Naive thymus-derived CD8-positive, alpha-beta T cell (primary cell): ENCODE measurements at regions not wholly inside any gene's neighbourhood (a gene's known extent, or its start where the extent isn't known, plus 50 kb on each side); places are given as distances from the start of the nearest gene placed in this dataset.

Source experiments
- ATAC-seq, 2 donors: fragments of 150-1000 bp; cut with Tn5 transposase in 1 of 2; sonication (Bioruptor Pico), chemical (Tn5 transposase) in 1 of 2; 1 replicate in 1 of 2; 2 replicates in 1 of 2; pipeline ENCODE4 v1.10.0; 2021; ENCODE audit warnings: mild to moderate bottlenecking in 2 of 2, moderate library complexity in 2 of 2
- POLR2A ChIA-PET: fragments of 350-600 bp; sonication (Branson Sonifier 250); formaldehyde crosslinking; loops from one replicate; lab custom pipeline; 2021; ENCODE audit warnings: antibody characterized with exemption; lab: Charles Lee
- DNase-seq, 10 donors: peaks; one replicate each; pipeline versions ENCODE4 v3.0.0 to v3.0.0-alpha.2; 2020 to 2022
- H3K27ac Mint-ChIP-seq, 10 donors: one replicate each; pipeline ENCODE4 v1.8.0; 2020 to 2022; ENCODE audit warnings: mild to moderate bottlenecking in 10 of 10, mixed read lengths in 10 of 10, moderate library complexity in 4 of 10, inconsistent platforms in 1 of 10
- H3K27me3 Mint-ChIP-seq, 5 donors: one replicate each; pipeline ENCODE4 v1.8.0; 2021 to 2022; ENCODE audit warnings: mixed read lengths in 5 of 5
- H3K36me3 Mint-ChIP-seq, 3 donors: one replicate each; pipeline ENCODE4 v1.8.0; 2020 to 2022; ENCODE audit warnings: mixed read lengths in 3 of 3, mild to moderate bottlenecking in 2 of 3, inconsistent platforms in 1 of 3
- H3K4me1 Mint-ChIP-seq, 4 donors: one replicate each; pipeline ENCODE4 v1.8.0; 2021 to 2022; ENCODE audit warnings: mixed read lengths in 4 of 4
- H3K4me3 Mint-ChIP-seq, 10 donors: one replicate each; pipeline ENCODE4 v1.8.0; 2020 to 2022; ENCODE audit warnings: mild to moderate bottlenecking in 10 of 10, mixed read lengths in 10 of 10, moderate library complexity in 6 of 10, inconsistent platforms in 1 of 10
- H3K9me3 Mint-ChIP-seq, 9 donors: one replicate each; pipeline ENCODE4 v1.8.0; 2020 to 2022; ENCODE audit warnings: mixed read lengths in 9 of 9, mild to moderate bottlenecking in 3 of 9, inconsistent platforms in 1 of 9, moderate library complexity in 1 of 9

DNA sequence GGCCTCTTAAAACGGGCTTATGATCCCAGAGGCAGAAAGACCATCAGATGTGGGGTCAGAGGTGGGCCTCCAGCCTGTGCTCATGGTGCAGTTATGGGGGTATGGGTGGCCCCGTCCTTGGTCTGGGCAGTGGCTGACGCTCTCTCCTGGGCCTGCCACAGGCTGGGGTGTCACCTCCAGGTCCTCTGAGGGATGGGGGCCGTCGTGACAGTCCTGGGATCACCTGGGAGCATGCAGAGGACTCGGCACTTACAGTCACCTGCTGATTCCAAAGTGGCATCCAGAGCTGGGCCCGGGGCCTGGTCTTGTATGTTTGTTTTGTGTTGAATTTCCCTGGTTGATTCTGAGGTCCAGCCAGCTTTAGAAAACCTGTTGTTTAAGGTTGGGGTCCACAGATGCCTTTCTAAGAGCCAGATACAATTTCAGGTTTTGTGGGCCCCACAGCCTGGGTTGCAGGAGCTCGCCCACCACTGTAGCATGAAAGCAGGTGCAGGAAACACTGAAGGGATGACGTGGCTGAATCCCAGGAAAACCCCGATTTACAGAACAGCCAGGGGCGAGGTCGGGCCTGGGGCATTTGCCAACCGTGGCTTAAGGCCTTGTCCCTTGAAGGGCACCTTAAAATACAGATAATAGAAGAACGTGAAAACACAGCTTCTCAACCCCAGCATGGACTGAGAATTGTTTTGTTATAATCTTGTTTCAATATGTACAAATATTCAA, 170.7 kb upstream of the PPP2R2D start:
- DNase-seq (no peak), ATAC-seq (no peak)
- no peaks in the 10 kb centered on the region for H3K9me3 Mint-ChIP-seq
- no peak overlapping the region for H3K27ac Mint-ChIP-seq
- peaks cover 0 to 11% (median 6%) of the 10 kb centered on the region in 4 donors for H3K4me1 Mint-ChIP-seq
- POLR2A ChIA-PET, result no interaction called here
- H3K36me3 Mint-ChIP-seq, result no peaks in the 10 kb centered on the region
- H3K4me3 Mint-ChIP-seq, result no peak overlapping the region
- peaks cover 3 to 36% (median 16%) of the 10 kb centered on the region in 5 donors for H3K27me3 Mint-ChIP-seq

GRCh38 chr10:131730771-131731497, 169.9 kb upstream of the PPP2R2D start:
- H3K36me3 Mint-ChIP-seq, result no peaks in the 10 kb centered on the region
- DNase-seq (no peak), ATAC-seq (no peak)
- no peaks in the 10 kb centered on the region for H3K9me3 Mint-ChIP-seq
- peaks cover 0 to 11% (median 5%) of the 10 kb centered on the region in 4 donors for H3K4me1 Mint-ChIP-seq
- peaks cover 3 to 32% (median 19%) of the 10 kb centered on the region in 5 donors for H3K27me3 Mint-ChIP-seq
- POLR2A ChIA-PET, result no interaction called here
- H3K27ac Mint-ChIP-seq, result no peak overlapping the region
- H3K4me3 Mint-ChIP-seq, result no peak overlapping the region

GRCh38 chr10:131731780-131732630, 168.8 kb upstream of the PPP2R2D start:
- no peaks in the 10 kb centered on the region for H3K36me3 Mint-ChIP-seq
- no peaks in the 10 kb centered on the region for H3K9me3 Mint-ChIP-seq
- POLR2A ChIA-PET, result no interaction called here
- peaks cover 0 to 5% (median 2%) of the 10 kb centered on the region in 4 donors for H3K4me1 Mint-ChIP-seq
- DNase-seq (no peak), ATAC-seq (no peak)
- no peak overlapping the region for H3K4me3 Mint-ChIP-seq
- no peak overlapping the region for H3K27ac Mint-ChIP-seq
- H3K27me3 Mint-ChIP-seq, result peaks cover 3 to 34% (median 15%) of the 10 kb centered on the region in 5 donors

DNA sequence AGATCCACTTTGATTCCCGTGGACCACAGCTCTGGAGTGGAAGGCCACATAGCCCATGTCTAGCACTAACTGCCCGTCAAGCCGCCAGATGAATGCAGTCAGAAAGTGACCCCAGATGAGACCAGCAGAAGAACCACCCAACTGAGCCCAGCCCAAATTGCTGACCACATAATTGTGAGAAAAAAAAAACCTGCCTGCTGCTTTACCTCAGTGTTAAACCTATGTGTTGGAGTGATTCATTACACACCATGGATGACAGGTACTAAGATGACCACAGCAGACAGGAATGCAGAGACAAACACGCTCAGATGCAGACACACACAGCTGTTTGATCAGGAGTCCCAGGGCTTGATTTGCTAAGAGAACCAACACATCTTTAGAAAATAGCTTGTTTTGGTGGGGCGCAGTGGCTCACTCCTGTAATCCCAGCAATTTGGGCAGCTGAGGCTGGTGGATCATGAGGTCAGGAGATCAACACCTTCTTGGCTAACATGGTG, 168.1 kb upstream of the PPP2R2D start:
- ATAC-seq (no peak), DNase-seq (no peak)
- Mint-ChIP-seq H3K4me3 (no peak overlapping the region), H3K4me1 (no peaks in the 10 kb centered on the region), H3K27ac (no peak overlapping the region), H3K9me3 (no peaks in the 10 kb centered on the region), H3K27me3 (peaks cover 0 to 31% (median 10%) of the 10 kb centered on the region in 5 donors), H3K36me3 (no peaks in the 10 kb centered on the region)
- POLR2A ChIA-PET, result no interaction called here

DNA sequence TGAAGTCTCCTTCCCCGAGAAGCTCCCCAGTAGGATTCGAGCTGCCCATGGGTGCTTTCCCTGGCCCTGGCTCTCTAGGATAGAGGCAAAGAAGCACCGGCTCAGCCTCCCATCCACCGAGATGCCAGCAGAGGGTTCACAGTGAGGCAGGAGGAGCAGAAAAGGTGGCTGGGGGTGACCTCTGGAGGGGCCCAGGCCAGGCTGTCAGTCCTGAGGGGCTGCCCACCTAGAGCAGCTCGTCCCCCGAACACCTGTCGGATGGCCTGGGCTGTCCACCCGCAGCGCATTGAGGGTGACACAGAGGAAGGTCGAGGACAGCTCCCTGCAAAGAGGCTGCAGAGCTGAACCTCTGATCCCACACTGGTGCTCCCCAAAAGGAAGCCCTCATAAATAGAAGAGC, 167.2 kb upstream of the PPP2R2D start:
- Mint-ChIP-seq H3K9me3 (no peaks in the 10 kb centered on the region), H3K36me3 (no peaks in the 10 kb centered on the region), H3K27me3 (peaks cover 0 to 35% (median 10%) of the 10 kb centered on the region in 5 donors), H3K4me3 (no peak overlapping the region), H3K4me1 (no peaks in the 10 kb centered on the region), H3K27ac (no peak overlapping the region)
- POLR2A ChIA-PET, result no interaction called here
- ATAC-seq (no peak), DNase-seq (no peak)

DNA sequence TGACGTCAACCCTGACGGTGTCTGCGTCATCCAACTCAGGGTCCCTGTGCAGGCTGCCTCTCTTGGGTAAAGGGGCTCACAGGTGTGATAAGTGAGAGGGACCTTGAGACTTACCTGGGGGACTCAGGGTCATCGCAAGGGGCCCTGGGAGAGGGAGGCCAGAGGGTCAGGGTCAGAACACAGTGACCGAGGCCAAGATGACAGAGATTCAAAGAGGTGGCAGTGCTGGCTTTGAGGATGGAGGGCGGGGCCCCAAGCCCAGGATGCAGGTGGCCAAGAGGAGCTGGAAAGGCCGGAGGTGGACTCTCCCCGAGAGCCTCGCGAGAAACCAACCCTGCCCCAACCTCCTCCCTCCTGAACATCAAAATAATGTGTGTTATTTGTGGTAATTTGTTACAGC, 165.2 kb upstream of the PPP2R2D start:
- POLR2A ChIA-PET, result no interaction called here
- H3K4me3 Mint-ChIP-seq, result no peak overlapping the region
- H3K27me3 Mint-ChIP-seq, result peaks cover 8 to 42% (median 20%) of the 10 kb centered on the region in 5 donors
- peaks cover 0 to 6% (median 0%) of the 10 kb centered on the region in 3 donors for H3K36me3 Mint-ChIP-seq
- no peak overlapping the region for H3K27ac Mint-ChIP-seq
- ATAC-seq (no peak), DNase-seq (no peak)
- peaks cover 0 to 6% (median 0%) of the 10 kb centered on the region in 4 donors for H3K4me1 Mint-ChIP-seq
- peaks cover 0 to 14% (median 3%) of the 10 kb centered on the region in 9 donors for H3K9me3 Mint-ChIP-seq

- Mint-ChIP-seq H3K27ac (no peak overlapping the region), H3K36me3 (peaks cover 0 to 6% (median 0%) of the 10 kb centered on the region in 3 donors), H3K4me3 (no peak overlapping the region), H3K4me1 (peaks cover 0 to 6% (median 0%) of the 10 kb centered on the region in 4 donors), H3K27me3 (peaks cover 8 to 42% (median 20%) of the 10 kb centered on the region in 5 donors), H3K9me3 (peaks cover 0 to 14% (median 3%) of the 10 kb centered on the region in 9 donors)
- ATAC-seq, result no peak
- POLR2A ChIA-PET, result no interaction called here
- no peak for DNase-seq
Measured at GRCh38 chr10:131736321-131736980, 164.4 kb upstream of the PPP2R2D start.

GRCh38 chr10:131737543-131738395, 163.0 kb upstream of the PPP2R2D start:
- peaks cover 8 to 51% (median 24%) of the 10 kb centered on the region in 5 donors for H3K27me3 Mint-ChIP-seq
- DNase-seq, result no peak
- H3K4me3 Mint-ChIP-seq, result no peak overlapping the region
- peaks cover 0 to 14% (median 3%) of the 10 kb centered on the region in 9 donors for H3K9me3 Mint-ChIP-seq
- H3K36me3 Mint-ChIP-seq, result peaks cover 0 to 6% (median 0%) of the 10 kb centered on the region in 3 donors
- H3K4me1 Mint-ChIP-seq, result peaks cover 0 to 6% (median 0%) of the 10 kb centered on the region in 4 donors
- no peak for ATAC-seq
- no peak overlapping the region for H3K27ac Mint-ChIP-seq
- POLR2A ChIA-PET, result no interaction called here

DNA sequence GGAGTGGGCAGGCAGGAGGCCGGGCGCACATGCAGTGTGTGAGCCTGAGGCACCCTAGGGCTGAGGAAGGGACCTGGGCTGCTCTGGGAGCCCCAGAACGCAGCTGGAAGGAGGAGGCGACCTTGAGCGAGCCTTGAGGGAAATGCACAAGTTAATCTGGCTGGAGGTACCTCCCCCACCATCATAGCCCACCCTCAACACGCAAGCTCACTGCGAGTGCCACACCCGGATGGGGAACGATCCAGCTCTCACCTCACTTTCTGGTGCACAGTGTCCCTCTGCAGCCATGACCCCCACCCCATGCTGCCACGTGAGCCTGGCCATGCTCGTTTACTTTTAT, 162.4 kb upstream of the PPP2R2D start:
- H3K27ac Mint-ChIP-seq, result no peak overlapping the region

GRCh38 chr10:131739206-131739605, 161.6 kb upstream of the PPP2R2D start:
- POLR2A ChIA-PET, result no interaction called here
- Mint-ChIP-seq H3K27ac (no peak overlapping the region), H3K4me3 (no peak overlapping the region), H3K27me3 (peaks cover 12 to 57% (median 28%) of the 10 kb centered on the region in 5 donors), H3K36me3 (peaks cover 0 to 9% (median 0%) of the 10 kb centered on the region in 3 donors), H3K9me3 (peaks cover 0 to 14% (median 3%) of the 10 kb centered on the region in 9 donors), H3K4me1 (peaks cover 0 to 6% (median 2%) of the 10 kb centered on the region in 4 donors)
- no peak for DNase-seq
- ATAC-seq, result no peak

More for the DNA sequence above, 162.4 kb upstream of the PPP2R2D start:
- Mint-ChIP-seq H3K27me3 (peaks cover 8 to 51% (median 24%) of the 10 kb centered on the region in 5 donors), H3K4me1 (peaks cover 0 to 6% (median 0%) of the 10 kb centered on the region in 4 donors), H3K4me3 (no peak overlapping the region), H3K9me3 (peaks cover 0 to 14% (median 3%) of the 10 kb centered on the region in 9 donors), H3K36me3 (peaks cover 0 to 6% (median 0%) of the 10 kb centered on the region in 3 donors)
- ATAC-seq (no peak), DNase-seq (no peak)
- POLR2A ChIA-PET, result no interaction called here

DNA sequence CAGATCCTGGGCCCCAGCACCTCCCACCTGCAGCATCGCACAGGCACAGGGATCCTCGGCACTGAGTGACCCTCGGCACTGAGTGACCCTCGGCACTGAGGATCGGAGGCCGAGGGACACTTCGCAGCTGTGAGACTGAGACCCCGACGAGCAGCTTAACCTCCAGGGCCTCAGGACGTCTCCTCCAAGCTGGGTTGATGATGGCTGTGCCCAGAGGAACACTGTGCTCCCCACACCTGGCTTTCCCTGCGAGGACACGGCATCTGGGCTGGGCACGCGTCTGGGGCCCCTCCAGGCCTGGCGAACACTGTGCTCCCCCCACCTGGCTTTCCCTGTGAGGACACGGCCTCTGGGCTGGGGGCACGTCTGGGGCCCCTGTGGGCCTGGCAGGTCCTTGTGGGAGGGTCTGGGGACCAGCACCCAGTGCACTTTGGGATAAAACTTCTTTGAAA, 158.3 kb upstream of the PPP2R2D start:
- ATAC-seq (no peak), DNase-seq (no peak)
- Mint-ChIP-seq H3K4me1 (peaks cover 0 to 6% (median 4%) of the 10 kb centered on the region in 4 donors), H3K9me3 (peaks cover 0 to 14% (median 3%) of the 10 kb centered on the region in 9 donors), H3K27me3 (peaks cover 21 to 62% (median 38%) of the 10 kb centered on the region in 5 donors), H3K27ac (no peak overlapping the region), H3K36me3 (peaks cover 0 to 11% (median 0%) of the 10 kb centered on the region in 3 donors), H3K4me3 (no peak overlapping the region)
- POLR2A ChIA-PET, result no interaction called here
